Stimulated activated CD4-positive, alpha-beta T cell treated with anti-CD3 and anti-CD28 coated beads, Interleukin-15, amount 100 ng/mL, for 24 hours (primary cell): ENCODE measurements at regions not wholly inside any gene's neighbourhood (a gene's known extent, or its start where the extent isn't known, plus 50 kb on each side); places are given as distances from the start of the nearest gene placed in this dataset.

Experiments
- DNase-seq: peaks from one replicate; pipeline ENCODE4 v3.0.0-alpha.2; 2020

DNA sequence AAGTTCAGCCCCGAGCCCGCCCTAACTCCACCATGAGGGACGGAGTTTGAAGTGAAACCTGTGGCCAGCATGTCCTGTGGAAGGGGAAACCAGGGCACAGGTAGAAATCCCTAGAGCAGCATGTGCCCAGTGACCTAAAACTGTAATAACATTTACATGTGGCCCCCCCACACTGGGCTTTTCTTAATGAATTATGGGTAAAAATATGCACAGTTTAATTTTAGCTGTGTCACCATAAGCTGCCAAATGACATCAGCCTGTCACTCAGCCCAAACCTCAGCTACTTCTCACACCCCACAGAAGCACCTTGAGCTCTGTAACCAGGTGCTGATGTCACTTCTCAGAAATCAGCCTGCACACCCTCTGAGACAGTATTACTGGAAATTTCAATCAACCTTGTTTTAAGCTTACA, 50.0 kb upstream of the SLC19A1 start:
- peak; percentile 82 for DNase-seq

DNA sequence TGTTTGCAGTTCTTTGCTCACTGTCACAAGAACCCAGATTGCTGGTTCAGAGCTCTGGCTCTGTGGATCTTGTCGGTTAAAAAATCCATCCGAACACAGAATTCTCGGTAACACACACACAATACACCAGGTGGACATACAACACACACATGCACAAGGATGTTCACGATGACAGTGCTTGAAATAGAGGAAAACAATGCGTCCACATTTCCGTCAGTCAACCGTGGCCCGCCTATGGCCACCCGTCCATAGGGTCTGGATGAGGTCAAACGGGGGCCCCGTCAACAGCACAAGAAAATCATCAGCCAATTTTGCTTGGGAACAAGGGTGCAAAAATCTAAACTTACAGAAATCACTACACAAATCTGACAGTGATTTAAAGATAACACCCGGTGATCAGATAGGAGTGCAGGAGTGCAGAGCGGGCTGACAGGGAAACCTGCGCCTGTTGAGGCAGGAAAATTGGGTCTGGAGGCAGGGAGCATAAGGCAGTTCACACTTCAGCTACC, 50.4 kb upstream of the SLC19A1 start:
- DNase-seq, result no peak

DNA sequence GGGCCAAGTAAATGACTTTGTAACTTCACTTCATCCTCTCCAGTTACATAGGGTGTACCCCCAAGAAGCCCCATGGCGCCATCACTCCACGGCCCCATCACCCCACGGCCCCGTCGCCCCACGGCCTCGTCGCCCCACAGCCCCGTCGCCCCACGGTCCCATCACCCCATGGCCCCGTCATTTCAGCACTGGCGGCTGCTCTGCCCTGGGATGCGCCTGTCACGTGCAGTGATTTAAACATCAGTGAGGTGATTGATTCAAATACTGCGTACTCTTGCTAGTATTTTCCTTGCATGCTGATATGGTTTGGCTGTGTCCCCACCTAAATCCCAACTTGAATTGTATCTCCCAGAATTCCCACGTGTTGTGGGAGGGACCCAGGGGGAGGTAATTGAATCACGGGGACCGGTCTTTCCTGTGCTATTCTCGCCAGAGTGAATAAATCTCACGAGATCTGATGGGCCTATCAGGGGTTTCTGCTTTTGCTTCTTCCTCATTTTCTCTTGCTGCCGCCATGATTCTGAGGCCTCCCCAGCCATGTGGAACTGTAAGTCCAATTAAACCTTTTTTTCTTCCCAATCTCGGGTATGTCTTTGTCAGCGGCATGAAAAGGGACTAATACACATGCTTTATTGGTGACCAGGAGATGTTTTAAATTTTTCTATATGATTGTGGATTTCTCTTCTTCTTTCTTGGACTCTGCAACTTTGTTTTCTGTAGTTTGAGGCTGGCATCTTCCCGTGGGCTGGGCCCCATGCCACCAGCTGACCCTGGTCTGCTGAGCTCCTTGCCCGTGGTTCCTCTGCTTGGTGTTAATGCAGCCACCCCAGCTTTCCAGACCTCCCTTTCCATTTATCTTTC, 50.1 kb upstream of the PCBP3 start:
- no peak for DNase-seq
